Inferior parietal cortex (tissue), 1 donor: ENCODE measurements at regions not wholly inside any gene's neighbourhood (a gene's known extent, or its start where the extent isn't known, plus 50 kb on each side); places are given as distances from the start of the nearest gene placed in this dataset.

Source experiments
- DNase-seq: peaks from one replicate; pipeline ENCODE4 v3.0.0-alpha.2; 2016; ENCODE audit errors: extremely low spot score

DNA sequence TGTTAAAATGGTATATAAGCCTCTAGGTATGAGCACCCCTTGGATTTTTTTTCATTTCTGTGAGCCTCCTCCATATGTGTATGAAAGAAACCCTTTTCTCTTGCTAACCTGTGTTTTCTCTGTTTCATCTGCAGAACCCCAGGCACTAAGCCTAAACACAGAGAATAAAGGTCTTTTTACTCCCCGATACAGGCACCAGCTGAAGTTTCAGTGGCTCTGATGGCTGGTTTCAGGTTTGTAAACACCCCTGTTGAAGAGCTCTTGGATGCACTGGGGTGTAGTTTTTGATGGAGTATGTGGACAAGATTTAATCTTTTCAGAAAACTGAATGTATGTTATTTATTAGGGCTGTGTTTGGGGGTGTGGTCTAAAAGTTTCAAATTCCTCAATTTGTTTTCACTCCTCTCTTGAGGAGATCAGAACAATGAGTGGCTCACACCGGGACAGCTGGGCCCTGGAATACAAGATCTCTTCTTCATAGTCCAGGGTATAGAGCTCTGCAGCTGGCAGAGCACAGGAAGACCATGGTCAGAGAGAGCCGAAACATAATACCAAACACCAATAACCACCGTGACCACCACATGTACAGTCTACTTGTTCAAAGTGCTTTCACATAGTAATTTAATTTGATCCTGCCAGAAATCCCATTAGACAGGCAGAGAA, 50.2 kb upstream of the VTCN1 start:
- no peak for DNase-seq
